ENCODE measurements at regions not wholly inside any gene's neighbourhood (a gene's known extent, or its start where the extent isn't known, plus 50 kb on each side); places are given as distances from the start of the nearest gene placed in this dataset.
"Not testable (repeated sequence)": the region's sequence is repeated elsewhere in the genome, so short reads cannot be mapped to it uniquely, and the experiment has no call there.

DNA sequence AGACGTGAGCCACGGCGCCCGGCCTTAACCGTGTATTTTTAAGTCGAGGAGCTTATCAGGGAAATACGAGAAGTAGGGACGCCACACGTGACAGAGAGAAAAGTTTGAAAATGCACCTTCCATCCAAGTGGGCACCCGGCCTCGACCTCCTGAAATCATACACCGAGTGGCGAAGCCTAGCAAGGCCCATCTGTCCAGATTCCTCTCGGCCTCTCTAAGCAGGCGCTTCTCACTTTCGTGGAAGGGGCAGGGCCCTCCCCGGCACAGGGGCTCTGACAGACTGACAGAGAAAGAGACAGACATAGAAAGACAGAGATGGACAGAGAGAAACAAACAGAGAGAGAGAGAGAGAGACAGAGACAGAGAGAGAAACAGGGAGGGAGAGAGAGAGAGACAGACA is 1950.0 kb upstream of the DEFB115 start:
- not testable (repeated sequence) for TF ChIP-seq POLR2A, CTCF (IDR thresholded peaks at IDR 0.05)

All from tibial nerve (tissue), 3 donors.